NCI-H2227 (cell line): ENCODE measurements at regions not wholly inside any gene's neighbourhood (a gene's known extent, or its start where the extent isn't known, plus 50 kb on each side); places are given as distances from the start of the nearest gene placed in this dataset.

Experiments used
- DNase-seq: peaks from one replicate; lab custom pipeline; 2025; ENCODE audit not compliant: unreplicated experiment; lab: John Stamatoyannopoulos, UW

DNA sequence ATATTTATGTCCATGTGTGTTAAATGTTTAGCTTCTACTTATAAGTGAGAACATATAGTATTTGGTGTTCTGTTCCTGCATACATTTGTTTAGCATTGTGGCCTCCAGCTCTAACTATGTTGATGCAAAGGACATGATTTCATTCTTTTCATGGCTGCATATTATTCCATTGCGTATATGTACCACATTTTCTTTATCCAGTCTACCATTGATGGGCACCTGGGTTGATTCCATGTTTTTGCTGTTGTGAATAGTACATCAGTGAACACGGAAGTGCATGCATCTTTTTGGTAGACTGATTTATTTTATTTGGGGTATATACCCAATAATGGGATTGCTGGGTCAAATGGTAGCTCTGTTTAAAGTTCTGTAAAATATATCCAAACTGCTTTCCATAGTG lies 359.0 kb downstream of the SLCO4C1 start:
- no peak for DNase-seq

DNA sequence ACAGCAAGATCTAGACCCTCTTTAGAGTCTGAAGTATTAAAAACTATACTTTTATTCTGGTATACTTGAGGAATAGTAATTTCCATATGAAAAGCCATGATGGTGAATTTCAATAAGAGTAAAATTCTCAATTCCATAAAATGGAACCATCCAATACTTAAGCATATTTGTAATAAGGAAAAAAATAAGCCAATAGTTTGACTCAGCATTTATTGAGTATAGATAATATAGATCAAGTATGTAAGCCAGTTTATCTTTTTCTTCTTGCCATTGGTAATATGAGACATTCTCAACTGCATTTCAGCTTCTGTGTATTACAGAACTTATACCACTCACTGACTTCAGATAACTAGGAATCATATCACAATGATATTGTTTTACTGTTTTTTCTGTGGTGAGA lies 361.0 kb downstream of the SLCO4C1 start:
- no peak for DNase-seq

DNA sequence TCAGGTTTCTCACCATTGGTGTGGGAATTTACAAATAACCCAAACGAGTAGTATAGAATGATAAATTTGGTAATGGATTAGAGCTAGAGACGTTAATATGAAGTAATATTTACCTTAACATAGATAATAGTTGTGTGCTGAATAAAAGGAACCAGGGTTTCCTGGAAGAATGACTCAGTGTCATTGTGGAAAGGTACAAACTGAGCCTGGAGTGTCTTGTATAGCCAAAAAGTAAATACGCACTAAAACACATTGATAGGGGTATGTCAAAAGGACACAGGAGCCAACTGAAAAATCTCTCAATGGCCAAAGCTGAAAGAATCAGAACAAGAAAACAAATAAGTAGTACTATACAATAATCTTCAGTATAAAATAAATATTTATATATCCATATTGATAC lies 363.5 kb downstream of the SLCO4C1 start:
- no peak for DNase-seq

DNA sequence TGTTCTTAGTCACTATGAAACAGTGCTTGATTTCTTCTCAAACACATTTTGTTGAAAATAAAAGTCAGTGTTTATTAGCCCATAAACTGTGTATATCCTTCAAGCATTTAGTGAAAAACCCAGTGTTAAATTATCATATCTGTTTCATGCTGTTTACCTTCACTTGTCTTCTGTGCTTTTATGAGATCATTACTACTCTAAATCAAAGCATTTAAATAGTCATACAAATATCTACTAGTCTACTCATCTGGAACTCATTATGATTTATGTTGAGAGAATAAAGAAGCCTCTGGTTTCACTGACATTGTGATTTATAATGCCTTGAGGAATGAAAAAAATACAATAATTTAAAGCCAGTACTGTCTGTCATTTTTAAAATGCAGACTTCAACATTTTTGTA lies 366.5 kb downstream of the SLCO4C1 start:
- no peak for DNase-seq

DNA sequence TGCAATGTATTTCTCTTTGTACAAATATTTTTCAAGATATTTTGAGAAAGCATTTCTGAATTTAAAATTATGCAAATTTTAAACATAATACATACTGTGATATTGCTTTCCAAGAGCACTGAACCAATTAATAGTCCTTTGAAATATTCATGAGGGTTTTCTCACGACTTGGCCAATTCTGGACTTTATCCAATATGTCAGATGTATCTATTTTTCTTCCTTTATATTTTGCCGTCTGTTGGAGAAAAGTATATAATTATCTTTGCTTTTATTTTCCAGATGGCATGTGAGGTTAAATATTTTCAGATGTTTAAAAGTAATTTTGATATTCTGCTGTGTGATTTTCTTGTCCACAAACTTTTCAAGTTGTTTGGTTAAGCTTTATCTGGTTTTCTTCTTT lies 378.9 kb downstream of the SLCO4C1 start:
- no peak for DNase-seq

DNA sequence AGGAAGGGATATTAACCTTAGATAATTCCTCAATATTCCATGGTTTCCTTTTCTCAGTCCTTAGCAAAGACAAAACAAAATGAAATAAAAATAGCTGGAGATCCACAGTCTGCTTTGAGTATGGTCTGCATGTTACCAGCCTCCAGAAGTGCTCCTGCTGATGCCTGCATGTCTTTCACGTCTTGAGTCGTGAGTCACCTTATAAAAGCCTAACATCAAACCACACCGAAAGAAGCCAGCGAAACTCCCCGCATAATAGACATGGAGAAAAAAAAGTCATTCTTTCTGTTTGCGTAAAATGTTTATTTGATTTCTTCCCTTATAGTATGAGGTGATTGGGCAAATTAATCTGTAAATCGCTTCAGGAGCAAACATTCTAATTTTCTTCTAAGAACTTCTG lies 380.5 kb downstream of the SLCO4C1 start:
- DNase-seq, result no peak

DNA sequence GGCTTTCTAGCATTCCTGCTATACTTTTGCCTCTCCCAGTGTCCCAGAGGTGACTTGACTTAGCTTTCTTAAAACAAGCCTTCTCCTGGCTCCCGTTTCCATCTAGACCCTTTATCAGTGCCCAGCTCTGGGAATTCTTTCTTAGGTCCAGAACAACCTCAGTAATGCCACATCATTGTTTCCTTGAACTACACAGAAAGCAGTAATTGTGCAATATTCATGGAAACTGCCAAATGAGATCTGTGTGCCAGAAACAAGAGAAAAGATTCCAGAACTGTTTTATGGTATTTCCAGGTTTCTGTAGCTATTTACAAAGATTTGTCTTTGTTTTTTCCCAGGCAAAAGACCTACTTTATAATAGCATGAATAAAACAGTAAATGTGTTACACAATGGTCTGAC lies 391.3 kb downstream of the SLCO4C1 start:
- no peak for DNase-seq

DNA sequence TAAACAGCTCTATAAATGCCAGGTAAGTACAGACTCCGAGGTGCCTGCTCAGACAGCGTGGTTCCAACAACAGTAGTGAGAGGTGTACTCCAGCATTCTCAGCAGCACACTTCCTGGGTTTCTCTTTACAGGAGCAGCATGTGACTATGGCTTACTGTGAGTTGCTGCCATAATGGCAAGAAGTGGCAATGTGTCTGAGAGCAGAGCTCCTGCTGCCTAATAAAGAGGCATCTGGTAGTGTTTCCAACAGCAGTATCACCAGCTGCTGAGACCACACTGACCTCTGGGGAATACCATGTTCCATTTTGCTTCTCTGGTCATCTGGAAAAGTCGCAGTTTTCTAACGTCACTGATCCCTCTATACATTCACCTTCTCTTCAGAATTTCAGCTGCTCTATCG lies 398.2 kb downstream of the SLCO4C1 start:
- DNase-seq, result no peak

DNA sequence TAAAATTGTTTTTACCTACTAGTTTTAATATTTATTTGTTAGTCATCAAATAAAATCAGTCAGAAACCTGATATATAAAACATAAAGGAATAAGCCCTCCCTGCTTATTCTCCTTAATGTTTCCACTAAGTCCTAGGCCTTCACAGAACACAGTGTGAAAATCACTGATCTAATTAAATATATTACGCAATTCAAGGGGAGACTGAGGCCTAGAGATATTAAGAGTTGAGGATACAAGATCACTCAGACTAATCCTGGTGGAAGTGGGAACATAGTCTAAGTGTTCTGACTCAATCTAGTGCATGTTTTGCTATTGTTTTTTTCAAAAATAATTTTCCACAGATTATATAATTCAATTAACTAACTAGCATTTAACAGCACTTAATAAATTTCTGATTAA lies 401.1 kb downstream of the SLCO4C1 start:
- DNase-seq, result no peak

DNA sequence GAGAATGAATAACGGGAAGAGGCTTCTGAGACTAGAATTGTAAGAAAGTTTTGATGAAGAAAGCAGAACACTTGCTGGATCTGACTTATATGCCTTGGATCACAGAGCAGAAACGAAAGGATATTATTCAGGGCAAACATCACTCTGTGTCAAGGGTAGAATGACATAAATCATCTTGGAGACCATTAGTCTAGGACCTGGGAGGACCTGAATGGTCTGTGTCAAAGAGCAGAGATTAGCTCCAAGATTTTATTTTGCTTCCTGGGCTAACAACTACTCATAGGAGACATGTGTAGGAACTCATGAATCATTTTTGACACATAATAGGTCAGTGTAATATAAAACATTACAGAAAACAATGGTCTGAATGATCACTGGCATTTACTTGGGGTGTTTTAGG lies 417.9 kb downstream of the SLCO4C1 start:
- DNase-seq, result no peak

DNA sequence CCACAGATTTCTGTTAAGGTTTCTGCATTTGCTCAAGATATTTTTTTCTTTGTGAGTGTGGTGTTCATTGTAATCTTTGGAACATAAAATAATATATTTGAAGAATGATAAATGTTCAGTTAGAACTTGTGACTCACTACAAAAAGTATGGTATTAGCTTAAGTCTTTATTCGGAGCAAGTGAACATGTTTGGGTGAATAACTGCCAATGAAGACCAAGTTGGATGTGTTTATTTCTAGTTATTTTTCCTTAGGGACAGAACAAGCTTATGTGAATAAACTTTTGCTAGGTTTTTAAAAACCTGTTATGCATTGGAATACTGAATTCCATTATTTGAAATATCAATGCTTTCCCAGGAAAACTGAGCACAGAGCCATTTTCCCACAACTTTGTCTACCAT lies 418.6 kb downstream of the SLCO4C1 start:
- DNase-seq, result no peak

DNA sequence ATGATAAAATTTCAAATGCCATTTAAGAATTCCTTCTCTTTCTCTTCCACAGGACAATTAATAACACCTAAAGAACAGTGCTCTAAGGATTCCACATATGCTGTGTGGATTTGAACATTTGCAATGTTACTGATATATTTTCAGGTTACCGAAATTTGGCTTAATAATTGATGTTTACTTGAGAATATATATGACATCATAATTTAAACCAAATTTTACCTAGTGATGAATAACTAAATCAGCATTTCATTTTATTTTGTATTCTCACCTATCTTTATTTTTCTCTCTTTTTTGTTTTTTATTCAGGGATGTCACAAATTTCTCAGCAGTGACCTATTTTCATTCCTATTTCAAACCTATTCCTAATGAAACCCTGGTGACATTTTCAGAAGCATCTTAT lies 429.6 kb downstream of the SLCO4C1 start:
- DNase-seq, result no peak

DNA sequence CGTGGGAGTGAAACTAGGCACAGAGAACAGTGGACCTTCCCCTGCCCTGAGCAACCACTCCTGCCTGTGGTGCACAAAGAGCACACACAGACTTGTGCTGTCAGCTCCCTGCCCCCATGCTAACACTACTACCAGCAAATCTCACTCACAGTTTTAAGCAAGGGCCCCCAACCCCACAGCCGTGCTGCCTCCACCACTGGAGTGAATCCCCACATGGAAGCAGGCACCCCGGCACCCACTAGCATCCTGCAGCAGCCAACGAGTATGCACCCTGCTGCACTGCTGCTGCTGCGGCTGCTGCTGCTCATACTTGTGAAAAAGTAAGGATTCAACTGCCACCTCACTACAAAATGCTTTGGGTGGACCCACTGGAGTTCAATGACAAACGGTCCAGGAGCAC lies 435.5 kb downstream of the SLCO4C1 start:
- no peak for DNase-seq

DNA sequence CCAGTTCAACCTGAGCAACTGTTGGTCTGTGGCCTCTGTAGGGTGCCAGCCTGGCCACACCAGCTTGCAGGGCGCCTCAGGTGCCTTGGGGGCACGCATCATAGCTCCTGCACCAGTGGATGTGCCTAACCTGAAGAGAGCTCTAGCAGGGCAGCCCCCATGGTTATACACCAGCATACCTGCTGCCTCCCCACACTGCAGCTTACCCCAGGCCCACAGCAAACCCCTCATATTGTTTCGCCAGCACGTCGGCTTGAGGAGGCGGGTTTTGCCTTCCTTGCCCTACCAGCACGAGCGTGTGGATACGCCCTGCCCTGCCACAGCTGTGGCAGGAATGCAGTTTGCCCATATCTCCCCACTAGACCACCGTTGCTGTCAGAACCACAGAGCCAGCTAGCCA lies 435.9 kb downstream of the SLCO4C1 start:
- no peak for DNase-seq

DNA sequence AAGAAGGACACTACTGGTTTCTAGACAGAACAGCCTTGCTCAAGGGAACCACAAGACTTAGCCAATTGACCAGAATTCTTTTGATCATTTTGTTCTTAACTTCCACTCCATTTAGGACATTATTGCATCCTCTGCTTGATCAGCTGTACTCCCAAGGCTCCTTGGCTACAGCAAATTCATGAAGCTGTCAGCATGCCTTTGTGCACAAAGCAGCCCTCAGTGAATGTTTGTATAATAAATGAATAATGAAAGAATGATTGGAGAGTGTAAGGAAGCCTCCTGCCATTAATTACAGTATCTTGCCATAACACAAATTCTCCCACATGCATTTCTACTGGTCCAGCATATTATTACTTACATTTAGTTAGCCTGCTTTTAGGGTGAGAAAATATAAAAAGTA lies 449.6 kb downstream of the SLCO4C1 start:
- no peak for DNase-seq

DNA sequence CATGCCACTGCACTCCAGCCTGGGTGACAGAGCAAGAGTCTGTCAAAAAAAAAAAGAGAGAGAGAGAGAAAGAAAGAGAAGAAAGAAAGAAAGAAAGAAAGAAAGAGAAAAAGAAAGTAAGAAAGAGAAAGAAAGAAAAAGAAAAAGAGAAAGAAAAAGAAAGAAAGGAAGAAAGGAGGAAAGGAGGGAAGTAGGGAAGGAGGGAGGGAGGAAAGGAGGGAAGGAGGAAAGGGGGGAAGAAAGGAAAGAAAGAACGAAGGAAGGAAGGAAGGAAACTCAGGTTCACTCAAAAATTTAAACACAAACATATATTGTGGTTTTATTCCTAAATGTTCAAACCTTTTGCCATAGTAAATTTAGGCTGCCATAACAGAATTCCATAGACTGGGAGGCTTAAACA lies 453.0 kb downstream of the SLCO4C1 start:
- DNase-seq, result no peak

DNA sequence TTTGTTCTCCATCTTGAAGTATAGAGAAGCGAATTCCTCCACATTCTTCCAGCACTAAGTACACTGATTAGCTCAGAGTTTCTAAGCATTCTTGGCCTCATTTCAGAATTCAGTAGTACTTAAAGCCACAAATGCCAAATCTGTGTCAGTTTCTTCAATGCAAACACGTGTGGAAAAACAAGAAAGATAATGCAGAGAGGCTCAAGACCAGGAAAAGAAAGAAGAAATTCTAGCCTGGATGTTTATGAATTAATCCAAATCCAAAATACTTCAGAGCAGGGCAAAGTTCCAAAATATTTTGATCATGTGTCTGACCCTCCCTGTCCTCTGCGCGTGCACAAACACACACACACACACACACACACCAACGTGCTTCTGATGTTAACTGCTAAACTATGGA lies 457.6 kb downstream of the SLCO4C1 start:
- DNase-seq, result no peak

DNA sequence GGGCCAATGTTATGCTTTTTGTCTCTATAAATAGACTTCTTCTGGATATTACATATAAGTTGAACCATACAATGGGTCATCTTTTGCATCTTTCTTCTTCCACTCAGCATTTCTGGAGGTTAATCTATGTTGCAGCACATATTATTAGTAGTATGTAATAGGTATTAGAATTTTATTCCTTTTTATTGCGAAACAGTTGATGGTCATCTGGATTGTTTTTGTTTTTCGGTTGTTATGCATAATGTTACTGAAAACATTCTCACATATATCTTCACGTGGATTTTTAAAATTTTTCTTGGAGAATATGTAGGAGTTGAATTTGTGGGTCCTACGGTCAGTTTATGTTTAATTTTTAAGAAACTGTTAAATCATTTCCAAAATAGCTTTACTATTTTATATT lies 466.8 kb downstream of the SLCO4C1 start:
- no peak for DNase-seq

DNA sequence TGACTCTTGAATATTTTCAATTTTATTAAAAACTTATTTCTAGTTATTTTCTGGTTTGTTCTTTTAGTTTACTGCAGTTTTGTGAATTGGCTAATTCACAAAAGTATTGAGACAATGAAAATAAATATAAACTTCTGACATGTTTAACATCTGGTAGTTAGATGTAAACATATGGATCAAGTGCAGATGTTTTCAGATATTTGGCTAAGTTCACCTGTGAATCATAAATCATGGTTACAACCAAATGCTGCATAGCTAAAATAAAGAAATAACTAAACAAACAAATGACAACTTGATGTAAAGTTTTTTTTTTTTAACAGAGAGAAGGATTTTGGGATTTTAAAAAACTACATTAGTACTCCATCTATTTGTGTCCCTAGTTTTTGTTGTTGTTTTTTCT lies 484.6 kb downstream of the SLCO4C1 start:
- DNase-seq, result no peak

DNA sequence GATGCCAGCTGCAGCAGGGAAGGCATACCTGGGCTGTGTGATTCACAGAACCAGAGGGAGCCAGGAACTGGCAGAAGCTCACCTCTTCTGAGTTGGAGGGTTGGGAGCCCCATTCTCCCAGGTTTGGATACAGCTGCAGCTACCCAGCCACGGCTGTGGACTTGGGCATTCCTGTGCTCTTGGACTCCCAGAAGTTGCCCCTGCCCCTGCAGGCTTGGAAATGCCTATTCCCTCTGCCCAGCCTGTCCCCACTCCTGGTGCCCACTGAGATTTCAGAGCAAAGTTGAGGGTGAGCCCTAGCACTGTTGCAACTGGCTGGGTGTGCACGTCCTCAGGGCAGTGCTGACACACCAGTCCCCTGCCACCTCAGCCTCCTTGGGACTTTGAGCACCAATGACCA lies 489.7 kb downstream of the SLCO4C1 start:
- DNase-seq, result no peak

DNA sequence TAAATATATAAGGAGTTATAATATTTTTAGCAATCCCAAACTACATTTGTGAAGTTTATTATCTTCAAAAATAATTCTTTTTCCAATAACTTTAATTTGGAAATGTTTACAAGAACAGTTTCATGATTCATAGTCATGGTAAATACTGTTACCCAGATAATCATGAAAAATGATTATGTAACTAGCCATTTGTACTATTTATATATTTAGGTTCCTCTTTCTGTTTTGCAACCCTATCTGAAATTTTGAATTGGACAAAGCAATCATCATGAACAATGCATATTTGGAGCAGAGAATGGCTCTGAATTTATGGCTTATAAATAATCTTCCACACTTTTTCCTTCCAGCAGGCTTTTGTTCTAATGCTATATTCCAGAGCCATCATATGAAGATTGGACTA lies 499.7 kb downstream of the SLCO4C1 start:
- DNase-seq, result no peak

DNA sequence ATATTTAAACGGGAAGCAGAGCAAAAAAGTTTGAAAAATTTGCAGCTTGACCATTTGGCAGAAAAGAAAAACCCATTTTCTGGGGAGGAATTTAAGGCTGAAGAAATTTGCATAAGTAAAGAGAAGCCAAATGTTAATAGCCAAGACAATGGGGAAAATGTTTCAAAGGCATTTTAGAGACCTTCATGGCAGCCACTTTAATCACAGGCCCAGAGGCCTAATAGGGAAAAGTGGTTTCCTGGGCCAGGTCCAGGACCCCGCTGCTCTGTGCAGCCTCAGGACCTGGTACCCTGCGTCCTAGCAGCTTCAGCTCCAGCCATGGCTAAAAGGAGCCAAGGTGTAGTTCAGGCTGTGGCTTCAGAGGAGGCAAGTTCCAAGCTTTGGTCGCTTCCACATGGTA lies 507.3 kb downstream of the SLCO4C1 start:
- DNase-seq, result no peak

DNA sequence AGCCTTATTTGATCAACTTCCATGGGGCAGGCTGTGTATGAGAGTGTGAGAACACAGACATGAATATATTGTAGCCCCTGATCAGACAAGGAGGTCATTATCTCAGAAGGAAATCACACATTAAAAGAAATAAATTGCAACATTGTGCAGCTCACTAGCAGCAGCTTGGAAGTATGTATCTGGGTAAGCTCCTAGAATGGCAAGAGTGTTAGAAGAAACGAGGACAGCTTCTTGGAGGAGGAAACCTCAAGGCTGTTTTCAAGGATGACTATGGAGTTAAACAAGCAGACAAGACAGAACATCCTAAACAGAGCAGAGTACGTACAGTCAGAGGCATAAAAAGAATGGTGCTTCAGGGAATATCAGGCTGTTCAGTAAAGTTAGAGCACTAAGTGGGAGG lies 511.0 kb downstream of the SLCO4C1 start:
- DNase-seq, result no peak
